Muscle of leg (tissue), 3 donors: ENCODE measurements at regions not wholly inside any gene's neighbourhood (a gene's known extent, or its start where the extent isn't known, plus 50 kb on each side); places are given as distances from the start of the nearest gene placed in this dataset.

Source experiments
- DNase-seq: peaks from one replicate; pipeline ENCODE4 v3.0.0; 2013
- H3K27ac ChIP-seq: one replicate; pipeline ENCODE4 v1.5.1; 2013; ENCODE audit warnings: mild to moderate bottlenecking, low read length, control low read depth
- H3K27me3 ChIP-seq: one replicate; pipeline ENCODE4 v1.6.1; 2013; ENCODE audit warnings: low read length; ENCODE audit not compliant: control insufficient read depth, insufficient read depth
- H3K36me3 ChIP-seq: one replicate; pipeline ENCODE4 v1.6.1; 2013; ENCODE audit warnings: low read length; ENCODE audit not compliant: control insufficient read depth, insufficient read depth
- H3K4me1 ChIP-seq: one replicate; pipeline ENCODE4 v1.6.1; 2013; ENCODE audit warnings: low read length; ENCODE audit not compliant: control insufficient read depth, insufficient read depth
- H3K4me3 ChIP-seq: one replicate; pipeline ENCODE4 v1.5.1; 2013; ENCODE audit warnings: low read length, control low read depth
- H3K9me3 ChIP-seq: replicated peaks from 2 replicates; pipeline ENCODE4 v1.6.1; 2013; ENCODE audit warnings: low read depth, low read length; ENCODE audit not compliant: control insufficient read depth
- WGBS: methylation state at CpG from one replicate; pipeline ENCODE4 v1.1.5; 2013; ENCODE audit warnings: missing lambda C conversion rate; ENCODE audit not compliant: insufficient coverage; 5-methylcytosine and 5-hydroxymethylcytosine counted together

- H3K4me3 ChIP-seq: no peak overlapping the region
Observed at GRCh38 chr1:193418745-193419058, 232.3 kb upstream of the B3GALT2 start.

GRCh38 chr1:193417945-193418744 lies 231.7 kb upstream of the B3GALT2 start:
- 27% methylated on average over 3 of the region's 4 CpGs for WGBS
- Histone ChIP-seq H3K4me3 (no peak overlapping the region), H3K27me3 (no peaks in the 10 kb centered on the region), H3K27ac (no peak overlapping the region), H3K36me3 (no peaks in the 10 kb centered on the region), H3K9me3 (no peaks in the 10 kb centered on the region), H3K4me1 (no peaks in the 10 kb centered on the region)
- peak; percentile 50 for DNase-seq

More at GRCh38 chr1:193418745-193419058, 232.3 kb upstream of the B3GALT2 start:
- H3K9me3 ChIP-seq: no peaks in the 10 kb centered on the region
- H3K27ac ChIP-seq: no peak overlapping the region
- no CpG with 5 or more reads among the region's 3 CpGs for WGBS
- no peaks in the 10 kb centered on the region for H3K36me3 ChIP-seq
- no peaks in the 10 kb centered on the region for H3K4me1 ChIP-seq
- no peaks in the 10 kb centered on the region for H3K27me3 ChIP-seq
- DNase-seq: no peak

- Histone ChIP-seq H3K9me3 (no peaks in the 10 kb centered on the region), H3K27ac (no peak overlapping the region), H3K36me3 (no peaks in the 10 kb centered on the region), H3K4me3 (no peak overlapping the region), H3K27me3 (no peaks in the 10 kb centered on the region), H3K4me1 (no peaks in the 10 kb centered on the region)
- WGBS: no CpG with 5 or more reads among the region's 1 CpG
- DNase-seq: no peak
Observed at GRCh38 chr1:193417403-193417802, 231.0 kb upstream of the B3GALT2 start.

DNA sequence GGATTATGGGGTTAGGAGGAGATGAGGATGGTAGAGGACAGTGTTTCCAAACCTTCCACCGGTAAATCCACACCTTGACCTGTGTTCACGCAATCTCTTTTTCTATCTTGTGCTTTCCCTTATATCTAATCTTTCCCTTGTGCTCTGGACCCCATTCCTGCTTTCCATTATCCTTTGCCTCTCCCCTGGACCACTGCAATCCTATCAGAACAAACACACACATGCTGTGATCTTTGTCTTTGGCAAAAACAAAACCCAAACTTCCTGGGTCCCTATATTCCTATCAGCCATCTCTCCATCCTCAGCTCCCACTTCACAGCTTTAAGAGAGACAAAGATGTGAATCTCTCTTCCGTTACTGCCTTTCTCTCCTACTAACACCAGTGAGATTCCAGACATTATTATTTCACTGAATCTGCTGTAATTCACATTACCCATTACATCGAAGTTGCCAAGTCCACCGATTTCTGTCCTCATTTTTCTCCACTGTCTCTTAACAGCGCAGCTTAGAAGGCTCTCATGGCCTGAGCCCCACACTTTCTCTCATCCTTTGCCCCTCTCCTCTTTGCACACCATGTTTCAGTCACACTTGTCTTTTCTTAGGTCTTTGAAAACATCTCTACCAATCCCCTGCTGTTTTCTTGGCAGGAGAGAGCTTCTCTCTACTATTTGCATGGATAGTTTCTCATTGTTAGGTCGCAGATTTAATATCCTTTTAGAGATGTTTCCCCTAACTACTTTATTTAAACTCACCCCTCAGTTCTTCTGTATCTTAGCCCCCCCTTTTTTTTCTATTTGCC lies 230.0 kb upstream of the B3GALT2 start:
- H3K27me3 ChIP-seq: no peaks in the 10 kb centered on the region
- H3K9me3 ChIP-seq: no peaks in the 10 kb centered on the region
- no peak overlapping the region for H3K4me3 ChIP-seq
- WGBS: 93% methylated on average over 5 of the region's 7 CpGs
- no peaks in the 10 kb centered on the region for H3K36me3 ChIP-seq
- H3K4me1 ChIP-seq: no peaks in the 10 kb centered on the region
- DNase-seq: no peak
- no peak overlapping the region for H3K27ac ChIP-seq

DNA sequence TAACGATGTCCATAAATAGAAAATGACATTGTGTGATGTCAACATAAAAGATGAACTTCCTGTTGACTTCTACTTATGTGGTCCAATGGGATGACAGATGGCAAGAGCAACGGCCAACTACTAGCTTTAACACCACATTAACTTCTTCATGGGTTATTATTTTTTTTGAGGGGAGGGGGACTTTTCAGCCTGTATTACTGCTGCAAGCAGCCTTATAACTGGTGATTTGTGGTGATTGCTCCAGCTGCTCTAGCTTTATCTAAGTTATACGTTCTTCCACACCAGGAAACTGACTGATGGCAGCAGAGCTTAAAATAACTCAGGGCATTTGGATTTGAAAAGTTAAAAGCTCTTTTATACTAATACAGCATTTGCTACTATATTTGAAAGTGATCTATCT lies 228.8 kb upstream of the B3GALT2 start:
- WGBS: no CpG with 5 or more reads among the region's 3 CpGs

DNA sequence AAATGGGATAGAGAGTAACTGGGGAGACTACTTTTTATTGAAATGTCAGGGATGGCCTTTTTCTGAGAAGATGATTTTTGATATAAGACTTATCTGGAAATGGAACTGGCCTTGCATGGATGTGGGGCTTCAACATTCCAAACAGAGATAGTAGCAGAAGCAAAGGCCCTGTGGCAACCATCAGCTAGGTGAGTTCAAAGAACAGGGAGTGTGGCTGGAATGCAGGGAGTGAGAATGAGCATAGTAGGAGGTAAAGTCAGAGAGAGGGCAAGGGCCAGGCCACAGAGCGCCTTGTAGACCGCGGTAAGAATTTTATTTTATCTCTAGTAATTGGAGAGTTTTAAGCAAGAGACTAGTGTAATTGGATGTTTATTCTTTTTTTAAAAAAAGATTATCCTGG lies 227.0 kb upstream of the B3GALT2 start:
- H3K9me3 ChIP-seq: no peaks in the 10 kb centered on the region
- H3K36me3 ChIP-seq: no peaks in the 10 kb centered on the region
- H3K27ac ChIP-seq: no peak overlapping the region
- H3K4me3 ChIP-seq: no peak overlapping the region
- WGBS: 93% methylated on average over 3 of the region's 3 CpGs
- H3K4me1 ChIP-seq: peaks cover 4% of the 10 kb centered on the region
- DNase-seq: no peak
- H3K27me3 ChIP-seq: no peaks in the 10 kb centered on the region

More for the DNA sequence above, 228.8 kb upstream of the B3GALT2 start:
- no peaks in the 10 kb centered on the region for H3K27me3 ChIP-seq
- no peaks in the 10 kb centered on the region for H3K4me1 ChIP-seq
- no peak for DNase-seq
- no peaks in the 10 kb centered on the region for H3K9me3 ChIP-seq
- H3K4me3 ChIP-seq: no peak overlapping the region
- H3K36me3 ChIP-seq: no peaks in the 10 kb centered on the region
- no peak overlapping the region for H3K27ac ChIP-seq

DNA sequence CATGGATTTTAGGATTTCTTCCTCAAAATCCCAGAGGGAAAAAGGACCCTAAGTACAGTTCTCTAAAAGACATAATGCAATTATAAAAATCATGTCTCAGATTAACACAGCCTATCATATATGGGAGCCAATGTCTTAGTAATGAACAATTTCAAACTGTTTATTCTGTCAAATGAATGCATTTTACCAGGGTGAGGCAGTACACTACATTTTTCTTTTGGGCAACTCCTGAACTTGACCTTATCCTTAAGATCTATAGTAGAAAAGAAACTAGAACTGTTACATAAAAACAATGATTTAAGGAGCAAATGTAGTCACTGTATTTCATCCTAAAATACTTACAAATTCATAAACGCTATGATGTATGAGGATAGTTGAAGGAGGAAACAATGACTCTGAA lies 226.3 kb upstream of the B3GALT2 start:
- DNase-seq: no peak
- Histone ChIP-seq H3K4me3 (no peak overlapping the region), H3K4me1 (peaks cover 4% of the 10 kb centered on the region), H3K27me3 (no peaks in the 10 kb centered on the region), H3K36me3 (no peaks in the 10 kb centered on the region), H3K9me3 (no peaks in the 10 kb centered on the region), H3K27ac (no peak overlapping the region)
- no CpG with 5 or more reads among the region's 1 CpG for WGBS

DNA sequence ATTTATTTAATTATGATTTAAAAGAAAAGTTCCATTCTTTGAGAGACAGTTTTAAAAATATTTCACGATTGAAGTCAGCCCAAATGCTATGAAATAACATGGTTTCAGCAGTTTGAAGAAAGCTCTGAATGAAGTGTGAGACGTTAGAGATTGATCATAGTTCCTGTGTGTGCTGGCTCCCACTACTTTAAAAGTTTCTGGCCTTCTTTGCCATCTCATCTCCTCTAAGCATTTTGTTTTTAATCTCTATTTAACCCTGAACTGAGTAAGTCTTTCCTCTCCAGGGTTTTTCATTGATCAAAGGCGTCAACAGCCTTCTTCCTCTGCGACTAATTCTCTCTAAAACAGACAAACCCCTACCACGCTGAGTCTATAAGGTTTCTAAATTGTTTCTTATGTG lies 225.3 kb upstream of the B3GALT2 start:
- no peaks in the 10 kb centered on the region for H3K36me3 ChIP-seq
- peak; percentile 31 for DNase-seq
- no peaks in the 10 kb centered on the region for H3K27me3 ChIP-seq
- H3K4me1 ChIP-seq: peaks cover 4% of the 10 kb centered on the region
- WGBS: no CpG with 5 or more reads among the region's 5 CpGs
- H3K4me3 ChIP-seq: no peak overlapping the region
- no peak overlapping the region for H3K27ac ChIP-seq
- H3K9me3 ChIP-seq: no peaks in the 10 kb centered on the region

DNA sequence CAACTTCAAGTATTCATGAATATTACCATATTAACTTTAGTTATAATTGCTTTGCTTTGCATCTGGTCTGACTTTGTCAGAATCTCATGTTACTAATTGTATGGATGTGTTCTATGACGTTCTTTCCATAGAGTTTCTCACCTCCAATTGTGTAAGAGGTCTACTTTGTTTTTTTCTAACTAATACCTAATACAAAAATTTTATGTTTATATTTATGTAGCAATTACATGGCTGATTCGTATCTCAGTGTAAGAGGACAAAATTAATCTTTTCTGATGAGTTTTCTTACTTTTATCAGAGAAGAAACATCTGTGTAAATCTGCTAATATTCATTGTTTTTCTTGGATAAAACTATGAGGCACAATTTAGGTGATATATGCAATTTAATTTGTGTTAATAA lies 224.8 kb upstream of the B3GALT2 start:
- Histone ChIP-seq H3K4me1 (peaks cover 4% of the 10 kb centered on the region), H3K9me3 (no peaks in the 10 kb centered on the region), H3K4me3 (no peak overlapping the region), H3K36me3 (no peaks in the 10 kb centered on the region), H3K27me3 (no peaks in the 10 kb centered on the region), H3K27ac (no peak overlapping the region)
- no CpG with 5 or more reads among the region's 2 CpGs for WGBS
- no peak for DNase-seq

GRCh38 chr1:193408782-193409293 lies 222.4 kb upstream of the B3GALT2 start:
- DNase-seq: peak; percentile 59
- WGBS: 38% methylated on average over 6 of the region's 9 CpGs
- Histone ChIP-seq H3K4me1 (peaks cover 4% of the 10 kb centered on the region), H3K4me3 (no peak overlapping the region), H3K9me3 (no peaks in the 10 kb centered on the region), H3K27ac (no peak overlapping the region), H3K27me3 (no peaks in the 10 kb centered on the region), H3K36me3 (no peaks in the 10 kb centered on the region)
